B cell (primary cell): ENCODE measurements at regions not wholly inside any gene's neighbourhood (a gene's known extent, or its start where the extent isn't known, plus 50 kb on each side); places are given as distances from the start of the nearest gene placed in this dataset.
"Not testable (repeated sequence)": the region's sequence is repeated elsewhere in the genome, so short reads cannot be mapped to it uniquely, and the experiment has no call there.

ENCODE experiments used
- CTCF ChIP-seq: fragments of 200-600 bp; IDR thresholded peaks from one replicate; pipeline ENCODE4 v1.8.0; 2022; ENCODE audit warnings: antibody characterized with exemption, mild to moderate bottlenecking
- EZH2 ChIP-seq: IDR thresholded peaks from 2 replicates; pipeline ENCODE4 v1.6.1; 2012; ENCODE audit warnings: borderline replicate concordance, low read depth, mild to moderate bottlenecking, moderate library complexity, low read length; ENCODE audit not compliant: insufficient read depth, poor library complexity, severe bottlenecking

GRCh38 chr9:113739605-113740507 is 136.3 kb upstream of the ZNF618 start:
- TF ChIP-seq CTCF, EZH2: not testable (repeated sequence)
